H1 (cell line): ENCODE measurements at regions not wholly inside any gene's neighbourhood (a gene's known extent, or its start where the extent isn't known, plus 50 kb on each side); places are given as distances from the start of the nearest gene placed in this dataset.

ENCODE experiments used
- CTCF ChIA-PET: fragments of 300-600 bp; sonication (Branson Sonifier 250); formaldehyde crosslinking; loops from one replicate; lab custom pipeline; 2021; ENCODE audit not compliant: partially characterized antibody; lab: Charles Lee
- POLR2A ChIA-PET: fragments of 300-600 bp; sonication (Branson Sonifier 250); formaldehyde crosslinking; loops from one replicate; lab custom pipeline; 2021; ENCODE audit warnings: inconsistent platforms; ENCODE audit not compliant: partially characterized antibody; lab: Charles Lee
- DNase-seq, 2 experiments: peaks; one replicate each; pipeline versions ENCODE4 v3.0.0 to v3.0.0-alpha.2; 2010 to 2022; ENCODE audit warnings: low spot score in 2 of 2, low read depth in 1 of 2, mixed read lengths in 1 of 2
- FAIRE-seq: peaks from 2 replicates; lab custom pipeline; 2011; peaks lifted over from hg19 to GRCh38; lab: Jason Lieb, UNC
- H2AFZ ChIP-seq: 2 replicates; pipeline ENCODE4 v1.8.1; 2012; ENCODE audit warnings: low read length, inconsistent platforms
- H2AK5ac ChIP-seq: 2 replicates; pipeline ENCODE4 v1.6.1; 2013; ENCODE audit warnings: low read depth, low read length
- H2BK120ac ChIP-seq: replicated peaks from 2 replicates; pipeline ENCODE3; 2013; ENCODE audit warnings: low read depth, low read length, inconsistent platforms
- H2BK12ac ChIP-seq: 2 replicates; pipeline ENCODE4 v1.6.1; 2013; ENCODE audit warnings: low read depth, low read length
- H2BK15ac ChIP-seq: 2 replicates; pipeline ENCODE4 v1.6.1; 2013; ENCODE audit warnings: low read length
- H2BK20ac ChIP-seq: 2 replicates; pipeline ENCODE4 v1.6.1; 2013; ENCODE audit warnings: low read length
- H2BK5ac ChIP-seq: 2 replicates; pipeline ENCODE4 v1.6.1; 2013; ENCODE audit warnings: low read depth, low read length
- H3K14ac ChIP-seq: 2 replicates; pipeline ENCODE4 v1.6.1; 2013; ENCODE audit warnings: inconsistent platforms; ENCODE audit not compliant: insufficient read length
- H3K18ac ChIP-seq: 2 replicates; pipeline ENCODE4 v1.6.1; 2013; ENCODE audit warnings: low read length; ENCODE audit errors: extremely low read depth
- H3K23ac ChIP-seq: 2 replicates; pipeline ENCODE4 v1.6.1; 2013; ENCODE audit warnings: inconsistent platforms; ENCODE audit not compliant: insufficient read length
- H3K23me2 ChIP-seq: 2 replicates; pipeline ENCODE4 v1.6.1; 2013; ENCODE audit warnings: low read depth, low read length
- H3K27ac ChIP-seq: 2 replicates; pipeline ENCODE4 v1.6.1; 2011; ENCODE audit warnings: low read depth, low read length, inconsistent platforms
- H3K27me3 ChIP-seq, 4 experiments: replicated peaks in 1 of 4; 1 replicate in 1 of 4; 2 replicates in 3 of 4; pipeline versions ENCODE4 v1.6.1 to v1.8.1; 2011 to 2013; ENCODE audit warnings: low read length in 3 of 4, mild to moderate bottlenecking in 3 of 4, inconsistent platforms in 2 of 4, mixed read lengths in 2 of 4, moderate library complexity in 1 of 4; ENCODE audit not compliant: control insufficient read depth in 3 of 4, insufficient read depth in 3 of 4; ENCODE audit errors: extremely low read depth in 1 of 4
- H3K36me3 ChIP-seq, 4 experiments: 2 replicates each; pipeline versions ENCODE4 v1.6.1 to v1.8.1; 2011 to 2013; ENCODE audit warnings: mild to moderate bottlenecking in 4 of 4, low read length in 3 of 4, moderate library complexity in 2 of 4, control low read depth in 1 of 4, inconsistent platforms in 1 of 4; ENCODE audit not compliant: insufficient read depth in 4 of 4, control insufficient read depth in 2 of 4
- H3K4ac ChIP-seq: replicated peaks from 2 replicates; pipeline ENCODE3; 2013; ENCODE audit warnings: low read length, low read depth, mixed read lengths, inconsistent platforms; ENCODE audit not compliant: insufficient read length
- H3K4me1 ChIP-seq, 4 experiments: replicated peaks in 1 of 4; 1 replicate in 1 of 4; 2 replicates in 3 of 4; pipeline versions ENCODE4 v1.6.1 to v1.8.1; 2011 to 2013; ENCODE audit warnings: low read length in 3 of 4, inconsistent platforms in 2 of 4, mixed read lengths in 1 of 4; ENCODE audit not compliant: insufficient read depth in 4 of 4, control insufficient read depth in 3 of 4
- H3K4me2 ChIP-seq, 2 experiments: 2 replicates each; pipeline versions ENCODE4 v1.6.1 to v1.8.1; 2011 to 2013; ENCODE audit warnings: low read depth in 2 of 2, low read length in 2 of 2, control low read depth in 1 of 2, inconsistent platforms in 1 of 2, mild to moderate bottlenecking in 1 of 2; ENCODE audit not compliant: insufficient read depth in 1 of 2
- H3K4me3 ChIP-seq, 4 experiments: fragments of 200-600, 300-600 bp in 1 of 4; sonication (generic), shearing (Covaris generic), sonication (Bioruptor Twin) in 1 of 4; 2 replicates each; pipeline versions ENCODE4 v1.5.1 to v1.8.1; 2011 to 2016; ENCODE audit warnings: low read length in 4 of 4, low read depth in 3 of 4, control low read depth in 2 of 4, inconsistent platforms in 2 of 4, mild to moderate bottlenecking in 2 of 4, mixed read lengths in 1 of 4, moderate library complexity in 1 of 4; ENCODE audit not compliant: insufficient read depth in 2 of 4; ENCODE audit errors: extremely low read depth in 1 of 4
- H3K56ac ChIP-seq: replicated peaks from 2 replicates; pipeline ENCODE3; 2013; ENCODE audit warnings: low read depth, mild to moderate bottlenecking, mixed read lengths, low read length, inconsistent platforms; ENCODE audit not compliant: insufficient read length
- H3K79me1 ChIP-seq: 2 replicates; pipeline ENCODE4 v1.6.1; 2013; ENCODE audit warnings: low read depth, low read length, control low read depth
- H3K79me2 ChIP-seq, 2 experiments: 2 replicates each; pipeline versions ENCODE4 v1.6.1 to v1.8.1; 2012 to 2013; ENCODE audit warnings: low read length in 2 of 2, mild to moderate bottlenecking in 2 of 2, inconsistent platforms in 1 of 2; ENCODE audit not compliant: insufficient read depth in 2 of 2, control insufficient read depth in 1 of 2
- H3K9ac ChIP-seq, 4 experiments: replicated peaks in 1 of 4; 1 replicate in 1 of 4; 2 replicates in 3 of 4; pipeline versions ENCODE4 v1.6.1 to v1.8.1; 2011 to 2013; ENCODE audit warnings: low read depth in 3 of 4, low read length in 3 of 4, control low read depth in 2 of 4, mild to moderate bottlenecking in 2 of 4, moderate library complexity in 2 of 4, inconsistent platforms in 1 of 4; ENCODE audit errors: extremely low read depth in 1 of 4
- H3K9me3 ChIP-seq, 2 experiments: 2 replicates each; pipeline versions ENCODE4 v1.6.1 to v1.8.1; 2012 to 2013; ENCODE audit warnings: mild to moderate bottlenecking in 2 of 2, moderate library complexity in 2 of 2, control low read depth in 1 of 2, inconsistent platforms in 1 of 2, low read depth in 1 of 2, low read length in 1 of 2, mixed read lengths in 1 of 2; ENCODE audit not compliant: insufficient read depth in 2 of 2
- H4K20me1 ChIP-seq, 2 experiments: replicated peaks in 1 of 2; 2 replicates each; pipeline versions ENCODE3 to v1.8.1; 2011 to 2013; ENCODE audit warnings: inconsistent platforms in 2 of 2, low read length in 2 of 2, mild to moderate bottlenecking in 1 of 2; ENCODE audit not compliant: insufficient read depth in 2 of 2, control insufficient read depth in 1 of 2
- H4K5ac ChIP-seq: 2 replicates; pipeline ENCODE4 v1.6.1; 2013; ENCODE audit warnings: low read length, low read depth, mixed read lengths, inconsistent platforms; ENCODE audit not compliant: insufficient read length
- H4K8ac ChIP-seq: 2 replicates; pipeline ENCODE4 v1.8.0; 2013; ENCODE audit warnings: mild to moderate bottlenecking, moderate library complexity, low read length, inconsistent platforms; ENCODE audit not compliant: insufficient read depth; ENCODE audit errors: extremely low read depth
- H4K91ac ChIP-seq: replicated peaks from 2 replicates; pipeline ENCODE3; 2013; ENCODE audit warnings: low read length, mixed read lengths, inconsistent platforms; ENCODE audit not compliant: insufficient read length
- ASH2L ChIP-seq: fragments of 200-600, 300-600 bp; sonication (generic); IDR thresholded peaks from one replicate; pipeline ENCODE4 v1.7.1; 2017; ENCODE audit warnings: low read length
- CHD2 ChIP-seq: IDR thresholded peaks from 2 replicates; pipeline ENCODE4 v1.6.1; 2012; ENCODE audit warnings: low read length, improper control_type of control experiment
- E2F6 ChIP-seq: IDR thresholded peaks from 2 replicates; pipeline ENCODE4 v1.6.1; 2012; ENCODE audit warnings: inconsistent platforms
- JUND ChIP-seq: IDR thresholded peaks from 2 replicates; pipeline ENCODE4 v1.6.1; 2011; ENCODE audit warnings: mild to moderate bottlenecking, improper control_type of control experiment, low read length
- POLR2A ChIP-seq, 2 experiments: IDR thresholded peaks; 1 replicate in 1 of 2; 2 replicates in 1 of 2; pipeline ENCODE4 v1.6.1; 2011; ENCODE audit warnings: low read depth in 2 of 2, low read length in 2 of 2, mild to moderate bottlenecking in 2 of 2; ENCODE audit errors: control extremely low read depth in 1 of 2
- TAF1 ChIP-seq: IDR thresholded peaks from 2 replicates; pipeline ENCODE4 v1.6.1; 2011; ENCODE audit warnings: mild to moderate bottlenecking, low read depth, low read length

- no peak for FAIRE-seq
- Histone ChIP-seq H4K5ac (no peak overlapping the region), H3K4me3 (no peak overlapping the region), H3K79me2 (no peaks in the 10 kb centered on the region), H2AFZ (no peak overlapping the region), H4K20me1 (no peaks in the 10 kb centered on the region), H3K4ac (no peak overlapping the region), H3K9me3 (no peaks in the 10 kb centered on the region), H3K36me3 (no peaks in the 10 kb centered on the region), H2BK5ac (no peak overlapping the region), H3K18ac (no peak overlapping the region), H2AK5ac (no peak overlapping the region), H4K8ac (no peak overlapping the region), H3K79me1 (no peaks in the 10 kb centered on the region), H3K9ac (no peak overlapping the region), H3K4me2 (no peak overlapping the region), H3K56ac (no peak overlapping the region), H2BK12ac (no peak overlapping the region), H3K27ac (no peak overlapping the region), H2BK20ac (no peak overlapping the region), H3K23me2 (no peaks in the 10 kb centered on the region; the same call in 1 of the 2 replicates), H3K4me1 (no peaks in the 10 kb centered on the region), H4K91ac (no peak overlapping the region), H3K14ac (no peak overlapping the region), H2BK120ac (no peak overlapping the region), H2BK15ac (no peak overlapping the region), H3K27me3 (no peaks in the 10 kb centered on the region)
- DNase-seq = no peak
- ChIA-PET CTCF (no interaction called here), POLR2A (no interaction called here)
- TF ChIP-seq TAF1 = no peak
- TF ChIP-seq E2F6 = no peak
- TF ChIP-seq JUND = no peak
- no peak for TF ChIP-seq POLR2A (IDR thresholded peaks at IDR 0.05; ENCODE audit: control extremely low read depth in 1 of 2, low read depth in 2 of 2, low read length in 2 of 2)
- TF ChIP-seq CHD2 = no peak
- TF ChIP-seq ASH2L = no peak
- TF ChIP-seq, all 59 proteins: peak for 0
- no peak overlapping the region for H3K23ac ChIP-seq
Measured at GRCh38 chr10:4481192-4481591, 344.8 kb upstream of the AKR1E2 start.
